SK-N-SH (cell line): ENCODE measurements at regions not wholly inside any gene's neighbourhood (a gene's known extent, or its start where the extent isn't known, plus 50 kb on each side); places are given as distances from the start of the nearest gene placed in this dataset.
A peak's percentile ranks its signal among the peaks of the same experiment; 100 is the strongest.
"Not testable (repeated sequence)": the region's sequence is repeated elsewhere in the genome, so short reads cannot be mapped to it uniquely, and the experiment has no call there.

ENCODE experiments used
- CTCF ChIA-PET: fragments of 300-600, 350-600 bp; formaldehyde crosslinking; extraction: SDS; loops from one replicate; lab custom pipeline; 2021; lab: Yijun Ruan, JAX
- POLR2A ChIA-PET: fragments of 350-600 bp; sonication (Branson Sonifier 250); formaldehyde crosslinking; extraction: SDS; loops from one replicate; lab custom pipeline; 2020; ENCODE audit warnings: antibody characterized with exemption, inconsistent platforms; lab: Yijun Ruan, JAX
- DNase-seq: peaks from one replicate; pipeline ENCODE4 v3.0.0; 2012
- H2AFZ ChIP-seq: fragments of 200-600 bp; sonication (generic); 2 replicates; pipeline ENCODE4 v1.8.1; 2016; ENCODE audit warnings: antibody characterized with exemption, mild to moderate bottlenecking, low read depth
- H3F3A ChIP-seq: fragments of 200-600 bp; sonication (generic); replicated peaks from 2 replicates; pipeline ENCODE3; 2016; ENCODE audit warnings: antibody characterized with exemption, mild to moderate bottlenecking; ENCODE audit not compliant: insufficient read depth
- H3K27ac ChIP-seq, 2 experiments: fragments of 200-500 bp in 1 of 2; fragments of 200-600 bp in 1 of 2; sonication (Bioruptor generic) in 1 of 2; sonication (generic), shearing (Covaris generic) in 1 of 2; 2 replicates each; pipeline versions ENCODE4 v1.5.1 to v1.6.1; 2014 to 2016; ENCODE audit warnings: low read depth in 2 of 2, inconsistent platforms in 1 of 2, low read length in 1 of 2, mild to moderate bottlenecking in 1 of 2, mixed read lengths in 1 of 2
- H3K27me3 ChIP-seq: fragments of 200-600 bp; sonication (generic), shearing (Covaris generic); 2 replicates; pipeline ENCODE4 v1.6.1; 2016; ENCODE audit warnings: mixed run types; ENCODE audit not compliant: insufficient read depth
- H3K36me3 ChIP-seq, 2 experiments: fragments of 200-500 bp in 1 of 2; fragments of 200-600 bp in 1 of 2; sonication (Bioruptor generic) in 1 of 2; sonication (generic) in 1 of 2; replicated peaks in 1 of 2; 2 replicates each; pipeline versions ENCODE3 to v1.5.1; 2014 to 2016; ENCODE audit warnings: low read length in 1 of 2, mild to moderate bottlenecking in 1 of 2; ENCODE audit not compliant: insufficient read depth in 2 of 2, control insufficient read depth in 1 of 2
- H3K4me1 ChIP-seq, 2 experiments: fragments of 200-500 bp in 1 of 2; fragments of 200-600 bp in 1 of 2; sonication (Bioruptor generic) in 1 of 2; sonication (generic), shearing (Covaris generic) in 1 of 2; 2 replicates each; pipeline versions ENCODE4 v1.5.1 to v1.6.1; 2014 to 2016; ENCODE audit warnings: low read depth in 1 of 2, low read length in 1 of 2, mixed run types in 1 of 2; ENCODE audit not compliant: insufficient read depth in 2 of 2, control insufficient read depth in 1 of 2
- H3K4me2 ChIP-seq: fragments of 200-600 bp; sonication (generic), shearing (Covaris generic); 2 replicates; pipeline ENCODE4 v1.6.1; 2017; ENCODE audit warnings: mixed run types
- H3K4me3 ChIP-seq, 2 experiments: fragments of 200-500 bp in 1 of 2; fragments of 200-600 bp in 1 of 2; sonication (Bioruptor generic) in 1 of 2; sonication (generic), shearing (Covaris generic) in 1 of 2; 2 replicates each; pipeline versions ENCODE4 v1.5.1 to v1.8.1; 2014 to 2016; ENCODE audit warnings: low read depth in 2 of 2, inconsistent platforms in 1 of 2, low read length in 1 of 2, mild to moderate bottlenecking in 1 of 2, mixed read lengths in 1 of 2, moderate library complexity in 1 of 2
- H3K79me2 ChIP-seq: fragments of 200-600 bp; sonication (generic); 2 replicates; pipeline ENCODE4 v1.8.1; 2017; ENCODE audit warnings: mild to moderate bottlenecking; ENCODE audit not compliant: insufficient read depth
- H3K9ac ChIP-seq: fragments of 200-600 bp; sonication (generic); 2 replicates; pipeline ENCODE4 v1.6.1; 2017; ENCODE audit warnings: mixed run types
- H3K9me2 ChIP-seq: fragments of 200-600 bp; sonication (generic); 2 replicates; pipeline ENCODE4 v1.6.1; 2017; ENCODE audit warnings: mixed run types
- H3K9me3 ChIP-seq: fragments of 200-600 bp; sonication (generic); 2 replicates; pipeline ENCODE4 v1.6.1; 2017; ENCODE audit warnings: mixed run types, mild to moderate bottlenecking, moderate library complexity
- H4K20me1 ChIP-seq: fragments of 200-600 bp; sonication (generic); 2 replicates; pipeline ENCODE4 v1.6.1; 2017; ENCODE audit warnings: mild to moderate bottlenecking, mixed run types; ENCODE audit not compliant: insufficient read depth
- ELF1 ChIP-seq: IDR thresholded peaks from 2 replicates; pipeline ENCODE4 v1.4.0; 2012
- EZH2phosphoT487 ChIP-seq: fragments of 200-600 bp; sonication (generic); IDR thresholded peaks from 2 replicates; pipeline ENCODE4 v1.6.1; 2017; ENCODE audit warnings: low read depth, mixed run types, mild to moderate bottlenecking, antibody characterized with exemption, moderate library complexity, borderline replicate concordance
- JUND ChIP-seq: IDR thresholded peaks from 2 replicates; pipeline ENCODE4 v1.4.0; 2012
- POLR2AphosphoS5 ChIP-seq: IDR thresholded peaks from 2 replicates; pipeline ENCODE4 v1.6.1; 2012; ENCODE audit warnings: low read depth, low read length
- RAD21 ChIP-seq: IDR thresholded peaks from 2 replicates; pipeline ENCODE4 v1.6.1; 2012; ENCODE audit warnings: mild to moderate bottlenecking, low read length
- RFX5 ChIP-seq: IDR thresholded peaks from 2 replicates; pipeline ENCODE4 v1.6.1; 2012; ENCODE audit warnings: mild to moderate bottlenecking, improper control_type of control experiment, low read length
- RXRA ChIP-seq: IDR thresholded peaks from 2 replicates; pipeline ENCODE4 v1.4.0; 2012; ENCODE audit warnings: low read depth, mild to moderate bottlenecking, borderline replicate concordance
- SMC3 ChIP-seq: IDR thresholded peaks from 2 replicates; pipeline ENCODE4 v1.6.1; 2012; ENCODE audit warnings: low read depth, low read length, improper control_type of control experiment
- TEAD4 ChIP-seq: IDR thresholded peaks from 2 replicates; pipeline ENCODE4 v1.4.0; 2012; ENCODE audit warnings: mild to moderate bottlenecking, borderline replicate concordance; ENCODE audit not compliant: insufficient read depth
- USF1 ChIP-seq: IDR thresholded peaks from 2 replicates; pipeline ENCODE4 v1.4.0; 2012; ENCODE audit warnings: low read depth, borderline replicate concordance
- YY1 ChIP-seq: IDR thresholded peaks from 2 replicates; pipeline ENCODE4 v1.4.0; 2012; ENCODE audit warnings: low read depth, mild to moderate bottlenecking
- WGBS: methylation state at CpG from one replicate; pipeline ENCODE4 v1.1.6; 2017; ENCODE audit warnings: low lambda C conversion rate; 5-methylcytosine and 5-hydroxymethylcytosine counted together
- TF ChIP-seq, protein P1 (sequence below): fragments of 200-600 bp; sonication (generic); IDR thresholded peaks from 2 replicates; pipeline ENCODE4 v1.6.1; 2017; ENCODE audit warnings: antibody characterized with exemption, mild to moderate bottlenecking, moderate library complexity
- TF ChIP-seq, protein P2 (sequence below): fragments of 150-350 bp; IDR thresholded peaks from 2 replicates; pipeline ENCODE4 v1.6.1; 2016; ENCODE audit warnings: mild to moderate bottlenecking, low read depth, low read length
- TF ChIP-seq, protein P3 (sequence below): IDR thresholded peaks from 2 replicates; pipeline ENCODE4 v1.4.0; 2012; ENCODE audit warnings: low read depth
- TF ChIP-seq, protein P4 (sequence below): IDR thresholded peaks from 2 replicates; pipeline ENCODE4 v1.4.0; 2012; ENCODE audit warnings: low read depth, borderline replicate concordance

DNA sequence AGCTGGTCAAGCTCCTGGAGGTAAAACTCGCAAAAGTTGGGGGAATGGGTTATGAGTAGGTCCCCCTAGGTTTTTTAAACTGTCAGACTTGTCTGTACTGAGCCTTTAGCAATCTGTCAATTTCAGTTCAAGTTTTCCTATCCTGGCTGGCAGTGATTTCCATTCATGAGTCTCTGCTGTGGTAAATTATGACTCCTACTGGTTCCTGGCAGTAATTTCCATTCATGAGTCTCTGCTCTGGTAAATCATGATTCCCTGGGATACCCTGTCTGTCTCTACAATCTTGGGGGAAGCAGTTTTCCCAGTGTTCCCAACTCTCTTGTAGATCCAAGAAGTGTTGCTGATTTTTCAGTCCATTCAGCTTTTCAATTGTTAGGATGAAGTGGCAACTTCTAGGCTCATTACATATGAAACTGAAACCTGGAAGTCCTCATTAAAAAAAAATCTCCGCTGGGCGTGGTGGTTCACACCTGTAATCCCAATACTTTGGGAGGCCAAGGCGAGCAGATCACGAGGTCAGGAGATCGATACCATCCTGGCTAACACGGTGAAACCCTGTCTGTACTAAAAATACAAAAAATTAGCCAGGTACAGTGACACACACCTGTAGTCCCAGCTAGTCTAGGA lies 91.3 kb upstream of the GPBP1 start:
- H3K4me2 ChIP-seq = no peak overlapping the region
- H3K9me3 ChIP-seq = no peaks in the 10 kb centered on the region
- H3K27ac ChIP-seq = no peak overlapping the region
- no peaks in the 10 kb centered on the region for H3F3A ChIP-seq
- no peaks in the 10 kb centered on the region for H3K9me2 ChIP-seq
- no peak overlapping the region for H2AFZ ChIP-seq
- CTCF ChIA-PET = interaction anchor here (0.7 kb wide), 1 partner anchor 244 kb away, joined by 3 read pairs; no protein-coding TSS in a partner anchor
- no peaks in the 10 kb centered on the region for H3K79me2 ChIP-seq
- no peaks in the 10 kb centered on the region for H3K36me3 ChIP-seq
- TF ChIP-seq RXRA (no peak), RAD21 (peak; percentile 62), SMC3 (peak; percentile 32; the same call in 1 of the 2 replicates)
- TF ChIP-seq, protein P1, sequence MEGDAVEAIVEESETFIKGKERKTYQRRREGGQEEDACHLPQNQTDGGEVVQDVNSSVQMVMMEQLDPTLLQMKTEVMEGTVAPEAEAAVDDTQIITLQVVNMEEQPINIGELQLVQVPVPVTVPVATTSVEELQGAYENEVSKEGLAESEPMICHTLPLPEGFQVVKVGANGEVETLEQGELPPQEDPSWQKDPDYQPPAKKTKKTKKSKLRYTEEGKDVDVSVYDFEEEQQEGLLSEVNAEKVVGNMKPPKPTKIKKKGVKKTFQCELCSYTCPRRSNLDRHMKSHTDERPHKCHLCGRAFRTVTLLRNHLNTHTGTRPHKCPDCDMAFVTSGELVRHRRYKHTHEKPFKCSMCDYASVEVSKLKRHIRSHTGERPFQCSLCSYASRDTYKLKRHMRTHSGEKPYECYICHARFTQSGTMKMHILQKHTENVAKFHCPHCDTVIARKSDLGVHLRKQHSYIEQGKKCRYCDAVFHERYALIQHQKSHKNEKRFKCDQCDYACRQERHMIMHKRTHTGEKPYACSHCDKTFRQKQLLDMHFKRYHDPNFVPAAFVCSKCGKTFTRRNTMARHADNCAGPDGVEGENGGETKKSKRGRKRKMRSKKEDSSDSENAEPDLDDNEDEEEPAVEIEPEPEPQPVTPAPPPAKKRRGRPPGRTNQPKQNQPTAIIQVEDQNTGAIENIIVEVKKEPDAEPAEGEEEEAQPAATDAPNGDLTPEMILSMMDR = peak; percentile 34
- H3K4me3 ChIP-seq = no peak overlapping the region
- DNase-seq = peak; percentile 24
- H3K9ac ChIP-seq = no peak overlapping the region
- H3K4me1 ChIP-seq = no peaks in the 10 kb centered on the region
- H3K27me3 ChIP-seq = no peaks in the 10 kb centered on the region; the same call in 1 of the 2 replicates
- POLR2A ChIA-PET = no interaction called here
- WGBS = 50% methylated on average over 7 of the region's 7 CpGs
- H4K20me1 ChIP-seq = no peaks in the 10 kb centered on the region

DNA sequence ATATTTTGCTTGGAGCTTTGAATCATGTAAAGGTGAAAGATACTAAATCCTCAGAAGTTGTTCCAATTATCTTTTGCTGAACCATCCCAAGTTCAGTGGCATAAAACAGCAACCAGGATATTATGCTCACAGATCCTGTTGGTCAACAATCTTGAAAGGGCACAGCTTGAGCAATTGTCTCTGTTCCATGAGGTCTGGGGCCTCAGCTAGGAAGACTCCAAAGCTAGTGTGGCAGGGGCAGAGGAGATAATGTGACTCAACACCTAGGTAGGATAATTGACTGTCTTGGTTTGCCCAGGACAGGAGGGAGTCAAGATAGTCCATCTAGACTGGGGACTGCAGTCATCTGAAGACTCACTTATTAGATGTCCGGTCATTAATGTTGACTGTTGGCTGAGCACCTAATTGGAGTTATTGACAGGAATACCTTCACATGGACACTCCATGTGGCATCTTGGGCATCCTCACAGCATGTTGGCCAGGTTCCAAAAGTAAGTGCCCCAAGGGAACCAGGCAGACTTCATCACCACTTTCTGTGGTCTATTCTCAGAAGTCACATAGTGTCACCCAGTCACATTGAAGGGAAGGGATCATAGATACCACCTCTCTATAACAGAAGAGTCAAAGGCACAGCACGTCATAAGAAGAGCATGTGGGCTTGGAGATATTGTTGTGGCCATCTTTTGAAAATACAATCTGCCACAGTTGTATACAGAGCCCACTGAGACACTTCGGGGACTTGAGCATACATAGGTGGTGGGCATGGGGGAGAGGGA lies 88.4 kb upstream of the GPBP1 start:
- H2AFZ ChIP-seq = no peak overlapping the region
- TF ChIP-seq, protein P2, sequence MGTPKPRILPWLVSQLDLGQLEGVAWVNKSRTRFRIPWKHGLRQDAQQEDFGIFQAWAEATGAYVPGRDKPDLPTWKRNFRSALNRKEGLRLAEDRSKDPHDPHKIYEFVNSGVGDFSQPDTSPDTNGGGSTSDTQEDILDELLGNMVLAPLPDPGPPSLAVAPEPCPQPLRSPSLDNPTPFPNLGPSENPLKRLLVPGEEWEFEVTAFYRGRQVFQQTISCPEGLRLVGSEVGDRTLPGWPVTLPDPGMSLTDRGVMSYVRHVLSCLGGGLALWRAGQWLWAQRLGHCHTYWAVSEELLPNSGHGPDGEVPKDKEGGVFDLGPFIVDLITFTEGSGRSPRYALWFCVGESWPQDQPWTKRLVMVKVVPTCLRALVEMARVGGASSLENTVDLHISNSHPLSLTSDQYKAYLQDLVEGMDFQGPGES = no peak
- TF ChIP-seq YY1 (no peak), JUND (no peak), EZH2phosphoT487 (no peak), ELF1 (no peak), POLR2AphosphoS5 (no peak), TEAD4 (no peak), USF1 (no peak), RFX5 (no peak)
- TF ChIP-seq, protein P3, sequence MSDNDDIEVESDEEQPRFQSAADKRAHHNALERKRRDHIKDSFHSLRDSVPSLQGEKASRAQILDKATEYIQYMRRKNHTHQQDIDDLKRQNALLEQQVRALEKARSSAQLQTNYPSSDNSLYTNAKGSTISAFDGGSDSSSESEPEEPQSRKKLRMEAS = no peak
- TF ChIP-seq, protein P4, sequence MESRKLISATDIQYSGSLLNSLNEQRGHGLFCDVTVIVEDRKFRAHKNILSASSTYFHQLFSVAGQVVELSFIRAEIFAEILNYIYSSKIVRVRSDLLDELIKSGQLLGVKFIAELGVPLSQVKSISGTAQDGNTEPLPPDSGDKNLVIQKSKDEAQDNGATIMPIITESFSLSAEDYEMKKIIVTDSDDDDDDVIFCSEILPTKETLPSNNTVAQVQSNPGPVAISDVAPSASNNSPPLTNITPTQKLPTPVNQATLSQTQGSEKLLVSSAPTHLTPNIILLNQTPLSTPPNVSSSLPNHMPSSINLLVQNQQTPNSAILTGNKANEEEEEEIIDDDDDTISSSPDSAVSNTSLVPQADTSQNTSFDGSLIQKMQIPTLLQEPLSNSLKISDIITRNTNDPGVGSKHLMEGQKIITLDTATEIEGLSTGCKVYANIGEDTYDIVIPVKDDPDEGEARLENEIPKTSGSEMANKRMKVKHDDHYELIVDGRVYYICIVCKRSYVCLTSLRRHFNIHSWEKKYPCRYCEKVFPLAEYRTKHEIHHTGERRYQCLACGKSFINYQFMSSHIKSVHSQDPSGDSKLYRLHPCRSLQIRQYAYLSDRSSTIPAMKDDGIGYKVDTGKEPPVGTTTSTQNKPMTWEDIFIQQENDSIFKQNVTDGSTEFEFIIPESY = no peak
- TF ChIP-seq, all 33 proteins: peak for 0
- WGBS = 59% methylated on average over 3 of the region's 3 CpGs
- Histone ChIP-seq H3K27ac (no peak overlapping the region), H3K9me2 (no peaks in the 10 kb centered on the region), H3K36me3 (no peaks in the 10 kb centered on the region), H4K20me1 (no peaks in the 10 kb centered on the region), H3K4me1 (no peaks in the 10 kb centered on the region), H3K4me3 (no peak overlapping the region), H3K9ac (no peak overlapping the region), H3K27me3 (no peaks in the 10 kb centered on the region; the same call in 1 of the 2 replicates), H3F3A (no peaks in the 10 kb centered on the region), H3K4me2 (no peak overlapping the region), H3K9me3 (no peaks in the 10 kb centered on the region), H3K79me2 (no peaks in the 10 kb centered on the region)
- ChIA-PET POLR2A (no interaction called here), CTCF (no interaction called here)
- DNase-seq = no peak

DNA sequence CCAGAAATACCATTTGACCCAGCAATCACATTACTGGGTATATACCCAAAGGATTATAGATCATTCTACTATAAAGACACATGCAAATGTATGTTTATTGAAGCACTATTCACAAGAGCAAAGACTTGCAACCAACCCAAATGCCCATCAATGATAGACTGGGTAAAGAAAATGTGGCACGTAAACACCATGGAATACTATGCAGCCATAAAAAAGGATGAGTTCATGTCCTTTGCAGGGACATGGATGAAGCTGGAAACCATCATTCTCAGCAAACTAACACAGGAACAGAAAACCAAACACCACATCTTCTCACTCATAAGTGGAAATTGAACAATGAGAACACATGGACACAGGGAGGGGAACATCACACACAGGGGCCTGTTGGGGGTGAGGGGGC lies 85.9 kb upstream of the GPBP1 start:
- H3F3A ChIP-seq, H4K20me1 ChIP-seq, DNase-seq, H3K4me1 ChIP-seq, H3K4me2 ChIP-seq, POLR2A ChIA-PET, H3K79me2 ChIP-seq, H3K36me3 ChIP-seq, H3K9me2 ChIP-seq, H3K27ac ChIP-seq, H3K9me3 ChIP-seq, H3K9ac ChIP-seq, CTCF ChIA-PET, H2AFZ ChIP-seq, H3K27me3 ChIP-seq, H3K4me3 ChIP-seq: not testable (repeated sequence)
- WGBS = 58% methylated on average over 1 of the region's 1 CpG
